Activated T-cell treated with anti-CD3 and anti-CD28 coated beads, Interleukin-2, amount 50 U/mL, for 4 hours (primary cell): ENCODE measurements at regions not wholly inside any gene's neighbourhood (a gene's known extent, or its start where the extent isn't known, plus 50 kb on each side); places are given as distances from the start of the nearest gene placed in this dataset.
A peak's percentile ranks its signal among the peaks of the same experiment; 100 is the strongest.
"Not testable (repeated sequence)": the region's sequence is repeated elsewhere in the genome, so short reads cannot be mapped to it uniquely, and the experiment has no call there.

ENCODE experiments used
- ATAC-seq, 2 donors: fragments of 200-7000 bp; cut with Tn5 transposase; one replicate each; pipeline ENCODE4 v1.10.0; 2021
- DNase-seq: peaks from one replicate; pipeline ENCODE4 v3.0.0-alpha.2; 2020
- H3K27me3 Mint-ChIP-seq: one replicate; pipeline ENCODE4 v1.8.0; 2021; ENCODE audit warnings: low read depth, mixed read lengths
- H3K36me3 Mint-ChIP-seq: one replicate; pipeline ENCODE4 v1.8.0; 2022; ENCODE audit warnings: mixed read lengths; ENCODE audit not compliant: insufficient read depth
- H3K4me1 Mint-ChIP-seq: one replicate; pipeline ENCODE4 v1.8.0; 2021; ENCODE audit warnings: low read depth, mixed read lengths
- H3K4me3 Mint-ChIP-seq: one replicate; pipeline ENCODE4 v1.8.0; 2021; ENCODE audit warnings: mild to moderate bottlenecking, moderate library complexity, mixed read lengths
- H3K9me3 Mint-ChIP-seq: one replicate; pipeline ENCODE4 v1.8.0; 2021; ENCODE audit warnings: mixed read lengths

- Mint-ChIP-seq H3K27me3 (no peaks in the 10 kb centered on the region), H3K4me1 (peaks cover 7% of the 10 kb centered on the region), H3K9me3 (no peaks in the 10 kb centered on the region), H3K4me3 (no peak overlapping the region), H3K36me3 (no peaks in the 10 kb centered on the region)
- no peak for ATAC-seq
- no peak for DNase-seq
Observed at GRCh38 chr3:31189971-31190370, 295.5 kb upstream of the GADL1 start.

GRCh38 chr3:31191354-31191753 is 296.9 kb upstream of the GADL1 start:
- H3K4me3 Mint-ChIP-seq, result no peak overlapping the region
- ATAC-seq (no peak), DNase-seq (no peak)
- no peaks in the 10 kb centered on the region for H3K9me3 Mint-ChIP-seq
- H3K36me3 Mint-ChIP-seq, result no peaks in the 10 kb centered on the region
- no peaks in the 10 kb centered on the region for H3K27me3 Mint-ChIP-seq
- H3K4me1 Mint-ChIP-seq, result peaks cover 10% of the 10 kb centered on the region

- Mint-ChIP-seq H3K4me3 (no peak overlapping the region), H3K27me3 (no peaks in the 10 kb centered on the region), H3K9me3 (no peaks in the 10 kb centered on the region), H3K36me3 (no peaks in the 10 kb centered on the region), H3K4me1 (peaks cover 10% of the 10 kb centered on the region)
- ATAC-seq (no peak), DNase-seq (no peak)
Observed at GRCh38 chr3:31193429-31193828, 299.0 kb upstream of the GADL1 start.

- Mint-ChIP-seq H3K36me3 (no peaks in the 10 kb centered on the region), H3K27me3 (no peaks in the 10 kb centered on the region), H3K4me3 (no peak overlapping the region), H3K9me3 (no peaks in the 10 kb centered on the region), H3K4me1 (peaks cover 10% of the 10 kb centered on the region)
- DNase-seq, result no peak
- no peak for ATAC-seq
Observed at GRCh38 chr3:31193871-31194270, 299.4 kb upstream of the GADL1 start.

GRCh38 chr3:31196261-31196660 is 301.8 kb upstream of the GADL1 start:
- H3K9me3 Mint-ChIP-seq, result no peaks in the 10 kb centered on the region
- no peak overlapping the region for H3K4me3 Mint-ChIP-seq
- H3K36me3 Mint-ChIP-seq, result no peaks in the 10 kb centered on the region
- ATAC-seq, result no peak
- DNase-seq, result no peak
- no peaks in the 10 kb centered on the region for H3K27me3 Mint-ChIP-seq
- peaks cover 10% of the 10 kb centered on the region for H3K4me1 Mint-ChIP-seq

GRCh38 chr3:31196881-31197364 is 302.5 kb upstream of the GADL1 start:
- H3K9me3 Mint-ChIP-seq, result no peaks in the 10 kb centered on the region
- no peak overlapping the region for H3K4me3 Mint-ChIP-seq
- no peak for ATAC-seq
- peaks cover 10% of the 10 kb centered on the region for H3K4me1 Mint-ChIP-seq
- no peaks in the 10 kb centered on the region for H3K27me3 Mint-ChIP-seq
- no peaks in the 10 kb centered on the region for H3K36me3 Mint-ChIP-seq
- DNase-seq, result no peak

- H3K27me3 Mint-ChIP-seq, result no peaks in the 10 kb centered on the region
- ATAC-seq (no peak), DNase-seq (no peak)
- no peaks in the 10 kb centered on the region for H3K9me3 Mint-ChIP-seq
- no peak overlapping the region for H3K4me3 Mint-ChIP-seq
- no peaks in the 10 kb centered on the region for H3K36me3 Mint-ChIP-seq
- H3K4me1 Mint-ChIP-seq, result peaks cover 10% of the 10 kb centered on the region
Observed at GRCh38 chr3:31197941-31198340, 303.5 kb upstream of the GADL1 start.

- no peaks in the 10 kb centered on the region for H3K9me3 Mint-ChIP-seq
- H3K27me3 Mint-ChIP-seq, result no peaks in the 10 kb centered on the region
Observed at GRCh38 chr3:31198890-31199289, 304.4 kb upstream of the GADL1 start.

GRCh38 chr3:31203960-31204795 is 309.7 kb upstream of the GADL1 start:
- DNase-seq (no peak), ATAC-seq (no peak)
- H3K4me3 Mint-ChIP-seq, result no peak overlapping the region
- H3K36me3 Mint-ChIP-seq, result no peaks in the 10 kb centered on the region
- H3K9me3 Mint-ChIP-seq, result peaks cover 9% of the 10 kb centered on the region
- peaks cover 2% of the 10 kb centered on the region for H3K4me1 Mint-ChIP-seq
- no peaks in the 10 kb centered on the region for H3K27me3 Mint-ChIP-seq

More at GRCh38 chr3:31198890-31199289, 304.4 kb upstream of the GADL1 start:
- H3K4me3 Mint-ChIP-seq, result no peak overlapping the region
- ATAC-seq (no peak), DNase-seq (no peak)
- H3K36me3 Mint-ChIP-seq, result no peaks in the 10 kb centered on the region
- peaks cover 5% of the 10 kb centered on the region for H3K4me1 Mint-ChIP-seq

GRCh38 chr3:31204796-31205056 is 310.3 kb upstream of the GADL1 start:
- DNase-seq, ATAC-seq, H3K4me3 Mint-ChIP-seq, H3K9me3 Mint-ChIP-seq, H3K4me1 Mint-ChIP-seq, H3K27me3 Mint-ChIP-seq, H3K36me3 Mint-ChIP-seq: not testable (repeated sequence)

- no peak for ATAC-seq
- peaks cover 58% of the 10 kb centered on the region for H3K4me1 Mint-ChIP-seq
Observed at GRCh38 chr3:31210068-31210645, 315.7 kb upstream of the GADL1 start.

GRCh38 chr3:31213869-31214486 is 318.7 kb upstream of the STT3B start:
- ATAC-seq, result no peak
- H3K4me3 Mint-ChIP-seq, result peak overlapping the region; percentile 37
- no peaks in the 10 kb centered on the region for H3K9me3 Mint-ChIP-seq

More at GRCh38 chr3:31210068-31210645, 315.7 kb upstream of the GADL1 start:
- no peaks in the 10 kb centered on the region for H3K27me3 Mint-ChIP-seq
- DNase-seq, result no peak
- H3K4me3 Mint-ChIP-seq, result no peak overlapping the region
- H3K9me3 Mint-ChIP-seq, result peaks cover 8% of the 10 kb centered on the region
- H3K36me3 Mint-ChIP-seq, result no peaks in the 10 kb centered on the region

GRCh38 chr3:31218082-31218481 is 314.6 kb upstream of the STT3B start:
- no peaks in the 10 kb centered on the region for H3K36me3 Mint-ChIP-seq
- no peak for DNase-seq
- H3K27me3 Mint-ChIP-seq, result no peaks in the 10 kb centered on the region
- peak; percentile 76 to 87 for ATAC-seq
- H3K9me3 Mint-ChIP-seq, result peaks cover 3% of the 10 kb centered on the region
- no peak overlapping the region for H3K4me3 Mint-ChIP-seq
- H3K4me1 Mint-ChIP-seq, result peaks cover 94% of the 10 kb centered on the region

More at GRCh38 chr3:31213869-31214486, 318.7 kb upstream of the STT3B start:
- no peak for DNase-seq
- no peaks in the 10 kb centered on the region for H3K36me3 Mint-ChIP-seq
- H3K4me1 Mint-ChIP-seq, result peaks cover 95% of the 10 kb centered on the region
- no peaks in the 10 kb centered on the region for H3K27me3 Mint-ChIP-seq

- H3K9me3 Mint-ChIP-seq, result peaks cover 3% of the 10 kb centered on the region
- no peak for ATAC-seq
- H3K4me3 Mint-ChIP-seq, result no peak overlapping the region
- H3K27me3 Mint-ChIP-seq, result no peaks in the 10 kb centered on the region
- H3K36me3 Mint-ChIP-seq, result no peaks in the 10 kb centered on the region
- peaks cover 93% of the 10 kb centered on the region for H3K4me1 Mint-ChIP-seq
- no peak for DNase-seq
Observed at GRCh38 chr3:31219131-31219843, 313.4 kb upstream of the STT3B start.
